Neural progenitor cell (in vitro differentiated cells): ENCODE measurements at regions not wholly inside any gene's neighbourhood (a gene's known extent, or its start where the extent isn't known, plus 50 kb on each side); places are given as distances from the start of the nearest gene placed in this dataset.

Source experiments
- CTCF ChIP-seq: fragments of 200-600 bp; sonication (generic); IDR thresholded peaks from 2 replicates; pipeline ENCODE4 v1.5.1; 2017; ENCODE audit warnings: antibody characterized with exemption, mild to moderate bottlenecking
- EZH2phosphoT487 ChIP-seq: fragments of 200-600 bp; sonication (generic); IDR thresholded peaks from 2 replicates; pipeline ENCODE4 v1.6.1; 2017; ENCODE audit warnings: antibody characterized with exemption

- no peak for TF ChIP-seq CTCF
- no peak for TF ChIP-seq EZH2phosphoT487
Observed at GRCh38 chr2:142668420-142668819, 209.0 kb upstream of the KYNU start.
